ENCODE measurements at regions not wholly inside any gene's neighbourhood (a gene's known extent, or its start where the extent isn't known, plus 50 kb on each side); places are given as distances from the start of the nearest gene placed in this dataset.

GRCh38 chr20:60535211-60535610 is 577.0 kb downstream of the CDH26 start:
- no peak for DNase-seq
- Histone ChIP-seq H3K9ac (ENCODE audit: low read length in 3 of 3) (no peak overlapping the region), H3K27me3 (ENCODE audit: control insufficient read depth, insufficient read depth, low read length) (no peaks in the 10 kb centered on the region), H3K9me3 (ENCODE audit: control insufficient read depth in 2 of 3, insufficient read depth in 1 of 3, low read length in 3 of 3) (no peaks in the 10 kb centered on the region), H3K4me1 (ENCODE audit: control insufficient read depth in 2 of 3, insufficient read depth in 2 of 3, low read depth in 1 of 3, low read length in 3 of 3) (no peaks in the 10 kb centered on the region), H3K27ac (ENCODE audit: low read depth in 2 of 2, low read length in 2 of 2) (no peak overlapping the region), H3K4me3 (ENCODE audit: low read length in 3 of 3) (no peak overlapping the region), H3K36me3 (ENCODE audit: control insufficient read depth in 2 of 3, insufficient read depth in 3 of 3, low read length in 3 of 3) (no peaks in the 10 kb centered on the region)
- no peak for FAIRE-seq
- intact Hi-C loops (cut with DNase I) = no loop called here
- no peak for TF ChIP-seq CTCF (IDR thresholded peaks at IDR 0.05; ENCODE audit: borderline replicate concordance, extremely low read depth, insufficient read depth)

GRCh38 chr20:60540591-60540990 is 582.4 kb downstream of the CDH26 start:
- H3K27ac ChIP-seq (ENCODE audit: low read depth in 2 of 2, low read length in 2 of 2) = no peak overlapping the region
- FAIRE-seq (no peak), DNase-seq (no peak)
- H3K9me3 ChIP-seq (ENCODE audit: control insufficient read depth in 2 of 3, insufficient read depth in 1 of 3, low read length in 3 of 3) = peaks cover 0 to 2% (median 0%) of the 10 kb centered on the region in 3 donors
- no peak overlapping the region for H3K4me3 ChIP-seq (ENCODE audit: low read length in 3 of 3)
- TF ChIP-seq CTCF (IDR thresholded peaks at IDR 0.05; ENCODE audit: borderline replicate concordance, extremely low read depth, insufficient read depth) = no peak
- H3K36me3 ChIP-seq (ENCODE audit: control insufficient read depth in 2 of 3, insufficient read depth in 3 of 3, low read length in 3 of 3) = no peaks in the 10 kb centered on the region
- intact Hi-C loops (cut with DNase I) = no loop called here
- H3K4me1 ChIP-seq (ENCODE audit: control insufficient read depth in 2 of 3, insufficient read depth in 2 of 3, low read depth in 1 of 3, low read length in 3 of 3) = no peaks in the 10 kb centered on the region
- H3K9ac ChIP-seq (ENCODE audit: low read length in 3 of 3) = no peak overlapping the region
- H3K27me3 ChIP-seq (ENCODE audit: control insufficient read depth, insufficient read depth, low read length) = no peaks in the 10 kb centered on the region

DNA sequence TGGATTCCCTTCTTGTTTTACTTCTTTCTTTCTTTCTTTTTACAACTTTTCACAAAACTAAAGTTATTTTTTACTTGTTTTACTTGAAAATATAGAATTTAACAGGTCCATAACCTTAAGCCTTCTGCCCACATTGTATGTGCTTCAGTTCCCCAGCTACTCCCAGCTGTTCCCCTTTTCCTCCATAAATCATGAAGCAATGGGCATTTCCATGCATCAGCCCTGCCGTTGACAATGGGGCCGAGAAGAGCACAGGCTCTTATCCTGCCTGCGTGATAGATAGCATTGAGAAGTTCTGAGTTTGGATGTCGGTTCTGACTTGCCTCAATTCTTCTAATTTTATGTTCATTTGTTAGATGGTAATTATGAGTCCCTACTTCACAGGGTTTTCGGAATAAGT is 583.8 kb downstream of the CDH26 start:
- H3K9ac ChIP-seq (ENCODE audit: low read length in 3 of 3) = no peak overlapping the region
- no peak overlapping the region for H3K27ac ChIP-seq (ENCODE audit: low read depth in 2 of 2, low read length in 2 of 2)
- no peak for TF ChIP-seq CTCF (IDR thresholded peaks at IDR 0.05; ENCODE audit: borderline replicate concordance, extremely low read depth, insufficient read depth)
- H3K4me1 ChIP-seq (ENCODE audit: control insufficient read depth in 2 of 3, insufficient read depth in 2 of 3, low read depth in 1 of 3, low read length in 3 of 3) = no peaks in the 10 kb centered on the region
- no peak overlapping the region for H3K4me3 ChIP-seq (ENCODE audit: low read length in 3 of 3)
- FAIRE-seq = no peak
- DNase-seq = no peak
- peaks cover 0 to 2% (median 0%) of the 10 kb centered on the region in 3 donors for H3K9me3 ChIP-seq (ENCODE audit: control insufficient read depth in 2 of 3, insufficient read depth in 1 of 3, low read length in 3 of 3)
- H3K36me3 ChIP-seq (ENCODE audit: control insufficient read depth in 2 of 3, insufficient read depth in 3 of 3, low read length in 3 of 3) = no peaks in the 10 kb centered on the region
- H3K27me3 ChIP-seq (ENCODE audit: control insufficient read depth, insufficient read depth, low read length) = no peaks in the 10 kb centered on the region
- intact Hi-C loops (cut with DNase I) = no loop called here

GRCh38 chr20:60543598-60543997 is 585.4 kb downstream of the CDH26 start:
- TF ChIP-seq CTCF (IDR thresholded peaks at IDR 0.05; ENCODE audit: borderline replicate concordance, extremely low read depth, insufficient read depth) = no peak
- H3K27me3 ChIP-seq (ENCODE audit: control insufficient read depth, insufficient read depth, low read length) = no peaks in the 10 kb centered on the region
- H3K9me3 ChIP-seq (ENCODE audit: control insufficient read depth in 2 of 3, insufficient read depth in 1 of 3, low read length in 3 of 3) = peaks cover 0 to 2% (median 0%) of the 10 kb centered on the region in 3 donors
- no peak overlapping the region for H3K4me3 ChIP-seq (ENCODE audit: low read length in 3 of 3)
- no peak overlapping the region for H3K9ac ChIP-seq (ENCODE audit: low read length in 3 of 3)
- no peak overlapping the region for H3K27ac ChIP-seq (ENCODE audit: low read depth in 2 of 2, low read length in 2 of 2)
- DNase-seq = no peak
- no peak for FAIRE-seq
- no peaks in the 10 kb centered on the region for H3K36me3 ChIP-seq (ENCODE audit: control insufficient read depth in 2 of 3, insufficient read depth in 3 of 3, low read length in 3 of 3)
- intact Hi-C loops (cut with DNase I) = no loop called here
- H3K4me1 ChIP-seq (ENCODE audit: control insufficient read depth in 2 of 3, insufficient read depth in 2 of 3, low read depth in 1 of 3, low read length in 3 of 3) = no peaks in the 10 kb centered on the region

Measured in kidney (tissue), 13 donors.